Keratinocyte (primary cell): ENCODE measurements at regions not wholly inside any gene's neighbourhood (a gene's known extent, or its start where the extent isn't known, plus 50 kb on each side); places are given as distances from the start of the nearest gene placed in this dataset.

Source experiments
- DNase-seq: peaks from one replicate; pipeline ENCODE4 v3.0.0-alpha.2; 2011; ENCODE audit warnings: low read depth, missing footprints, low spot score
- FAIRE-seq: peaks from 2 replicates; lab custom pipeline; 2011; peaks lifted over from hg19 to GRCh38; lab: Jason Lieb, UNC
- H2AFZ ChIP-seq: 2 replicates; pipeline ENCODE4 v1.6.0; 2012; ENCODE audit warnings: low read length, control low read depth, inconsistent platforms; ENCODE audit not compliant: control insufficient read depth
- H3K27ac ChIP-seq: 2 replicates; pipeline ENCODE4 v1.5.1; 2011; ENCODE audit warnings: low read length; ENCODE audit not compliant: control insufficient read depth, insufficient read depth
- H3K27me3 ChIP-seq: 3 replicates; pipeline ENCODE4 v1.6.0; 2011; ENCODE audit warnings: low read length; ENCODE audit not compliant: control insufficient read depth, insufficient read depth; ENCODE audit errors: extremely low read depth
- H3K36me3 ChIP-seq, 2 experiments: 2 replicates in 1 of 2; 3 replicates in 1 of 2; pipeline ENCODE4 v1.5.1; 2011; ENCODE audit warnings: low read length in 2 of 2, mild to moderate bottlenecking in 1 of 2; ENCODE audit not compliant: control insufficient read depth in 2 of 2, insufficient read depth in 2 of 2; ENCODE audit errors: extremely low read depth in 1 of 2
- H3K4me1 ChIP-seq: 3 replicates; pipeline ENCODE4 v1.5.1; 2011; ENCODE audit warnings: low read length; ENCODE audit not compliant: control insufficient read depth, insufficient read depth; ENCODE audit errors: extremely low read depth
- H3K4me2 ChIP-seq: 3 replicates; pipeline ENCODE4 v1.6.0; 2011; ENCODE audit warnings: low read depth, low read length; ENCODE audit not compliant: control insufficient read depth, insufficient read depth; ENCODE audit errors: extremely low read depth
- H3K4me3 ChIP-seq, 3 experiments: fragments of 200-600 bp in 1 of 3; sonication (generic) in 1 of 3; 2 replicates in 2 of 3; 3 replicates in 1 of 3; pipeline ENCODE4 v1.5.1; 2011 to 2016; ENCODE audit warnings: low read length in 3 of 3, mild to moderate bottlenecking in 3 of 3, control low read depth in 2 of 3, inconsistent platforms in 1 of 3, low read depth in 1 of 3, mixed read lengths in 1 of 3, mixed run types in 1 of 3, moderate library complexity in 1 of 3; ENCODE audit not compliant: control insufficient read depth in 2 of 3, insufficient read depth in 2 of 3; ENCODE audit errors: extremely low read depth in 1 of 3
- H3K79me2 ChIP-seq: 2 replicates; pipeline ENCODE4 v1.6.0; 2012; ENCODE audit warnings: low read length; ENCODE audit not compliant: control insufficient read depth, insufficient read depth
- H3K9ac ChIP-seq: 3 replicates; pipeline ENCODE4 v1.6.0; 2011; ENCODE audit warnings: low read length; ENCODE audit not compliant: control insufficient read depth, insufficient read depth; ENCODE audit errors: extremely low read depth
- H3K9me1 ChIP-seq: 3 replicates; pipeline ENCODE4 v1.6.0; 2011; ENCODE audit warnings: low read length; ENCODE audit not compliant: control insufficient read depth, insufficient read depth; ENCODE audit errors: extremely low read depth
- H3K9me3 ChIP-seq: 2 replicates; pipeline ENCODE4 v1.5.1; 2012; ENCODE audit warnings: low read depth, low read length; ENCODE audit not compliant: control insufficient read depth
- H4K20me1 ChIP-seq: 3 replicates; pipeline ENCODE4 v1.6.0; 2011; ENCODE audit warnings: low read length; ENCODE audit not compliant: control insufficient read depth, insufficient read depth; ENCODE audit errors: extremely low read depth
- CTCF ChIP-seq, 3 experiments: IDR thresholded peaks in 1 of 3; conservative IDR thresholded peaks in 1 of 3; optimal IDR thresholded peaks in 1 of 3; 2 replicates in 2 of 3; 3 replicates in 1 of 3; pipeline versions ENCODE3 to v1.5.1; 2011; ENCODE audit warnings: low read length in 3 of 3, mild to moderate bottlenecking in 3 of 3, moderate library complexity in 2 of 3, control low read depth in 1 of 3, inconsistent platforms in 1 of 3; ENCODE audit not compliant: insufficient read depth in 2 of 3; ENCODE audit errors: extremely low read depth in 1 of 3
- EZH2 ChIP-seq: IDR thresholded peaks from one replicate; pipeline ENCODE4 v1.6.1; 2012; ENCODE audit warnings: inconsistent platforms, mild to moderate bottlenecking, low read length, moderate library complexity
- dilution Hi-C: fragments of 300-500 bp; cut with MboI; formaldehyde crosslinking; loops from one replicate; pipeline ENCODE4 v1.7.0; 2020; ENCODE audit warnings: low sequenced_read_pairs; ENCODE audit not compliant: extremely low pct_ligation_motif_present

GRCh38 chr14:71824816-71825215 lies 107.4 kb upstream of the RGS6 start:
- FAIRE-seq, result no peak
- H3K4me1 ChIP-seq, result no peaks in the 10 kb centered on the region
- H3K36me3 ChIP-seq, result no peaks in the 10 kb centered on the region
- no peak overlapping the region for H3K27ac ChIP-seq
- no peaks in the 10 kb centered on the region for H4K20me1 ChIP-seq
- H3K27me3 ChIP-seq, result no peaks in the 10 kb centered on the region
- no peak overlapping the region for H2AFZ ChIP-seq
- DNase-seq, result no peak
- dilution Hi-C loops, result no loop called here
- no peaks in the 10 kb centered on the region for H3K9me3 ChIP-seq
- TF ChIP-seq CTCF (optimal IDR thresholded peaks at IDR 0.05 in 1 of 3, IDR thresholded peaks at IDR 0.05 in 1 of 3, conservative IDR thresholded peaks at IDR 0.05 in 1 of 3; ENCODE audit: extremely low read depth in 1 of 3, insufficient read depth in 2 of 3, low read length in 3 of 3) (no peak), EZH2 (no peak)
- H3K9ac ChIP-seq, result no peak overlapping the region
- H3K4me3 ChIP-seq, result no peak overlapping the region
- H3K79me2 ChIP-seq, result no peaks in the 10 kb centered on the region
- no peaks in the 10 kb centered on the region for H3K9me1 ChIP-seq
- H3K4me2 ChIP-seq, result no peak overlapping the region

- FAIRE-seq (no peak), DNase-seq (no peak)
- no peaks in the 10 kb centered on the region for H3K36me3 ChIP-seq
- no peaks in the 10 kb centered on the region for H3K4me1 ChIP-seq
- H3K27ac ChIP-seq, result no peak overlapping the region
- dilution Hi-C loops, result no loop called here
- H3K4me2 ChIP-seq, result no peak overlapping the region
- no peak for TF ChIP-seq CTCF (optimal IDR thresholded peaks at IDR 0.05 in 1 of 3, IDR thresholded peaks at IDR 0.05 in 1 of 3, conservative IDR thresholded peaks at IDR 0.05 in 1 of 3; ENCODE audit: extremely low read depth in 1 of 3, insufficient read depth in 2 of 3, low read length in 3 of 3)
- TF ChIP-seq EZH2, result no peak
- no peaks in the 10 kb centered on the region for H3K9me3 ChIP-seq
- H3K9ac ChIP-seq, result no peak overlapping the region
- H3K4me3 ChIP-seq, result no peak overlapping the region
- no peaks in the 10 kb centered on the region for H3K9me1 ChIP-seq
- no peaks in the 10 kb centered on the region for H3K79me2 ChIP-seq
- no peaks in the 10 kb centered on the region for H4K20me1 ChIP-seq
- H2AFZ ChIP-seq, result no peak overlapping the region
- H3K27me3 ChIP-seq, result no peaks in the 10 kb centered on the region
These were observed 98.8 kb upstream of the RGS6 start for GRCh38 chr14:71833476-71833875.
